Activated CD4-positive, alpha-beta T cell treated with anti-CD3 and anti-CD28 coated beads, Interleukin-2, amount 10 ng/mL, durations not matched to agents 24 days and 14 days (primary cell): ENCODE measurements at regions not wholly inside any gene's neighbourhood (a gene's known extent, or its start where the extent isn't known, plus 50 kb on each side); places are given as distances from the start of the nearest gene placed in this dataset.
"Not testable (repeated sequence)": the region's sequence is repeated elsewhere in the genome, so short reads cannot be mapped to it uniquely, and the experiment has no call there.

ENCODE experiments used
- DNase-seq: peaks from one replicate; pipeline ENCODE4 v3.0.0; 2022
- H3K27ac Mint-ChIP-seq: one replicate; pipeline ENCODE4 v1.8.0; 2022; ENCODE audit warnings: mild to moderate bottlenecking, mixed read lengths
- H3K27me3 Mint-ChIP-seq: one replicate; pipeline ENCODE4 v1.8.0; 2022; ENCODE audit warnings: mixed read lengths
- H3K36me3 Mint-ChIP-seq: one replicate; pipeline ENCODE4 v1.8.0; 2022; ENCODE audit warnings: low read depth, mild to moderate bottlenecking, mixed read lengths
- H3K4me1 Mint-ChIP-seq: one replicate; pipeline ENCODE4 v1.8.0; 2021; ENCODE audit warnings: mixed read lengths
- H3K4me3 Mint-ChIP-seq: one replicate; pipeline ENCODE4 v1.8.0; 2022; ENCODE audit warnings: mild to moderate bottlenecking, moderate library complexity, mixed read lengths
- H3K9me3 Mint-ChIP-seq: one replicate; pipeline ENCODE4 v1.8.0; 2021; ENCODE audit warnings: mixed read lengths
- intact Hi-C: fragments of 100-400 bp; cut with micrococcal nuclease; formaldehyde crosslinking; loops from one replicate; pipeline ENCODE4 v1.15.1; 2023

DNA sequence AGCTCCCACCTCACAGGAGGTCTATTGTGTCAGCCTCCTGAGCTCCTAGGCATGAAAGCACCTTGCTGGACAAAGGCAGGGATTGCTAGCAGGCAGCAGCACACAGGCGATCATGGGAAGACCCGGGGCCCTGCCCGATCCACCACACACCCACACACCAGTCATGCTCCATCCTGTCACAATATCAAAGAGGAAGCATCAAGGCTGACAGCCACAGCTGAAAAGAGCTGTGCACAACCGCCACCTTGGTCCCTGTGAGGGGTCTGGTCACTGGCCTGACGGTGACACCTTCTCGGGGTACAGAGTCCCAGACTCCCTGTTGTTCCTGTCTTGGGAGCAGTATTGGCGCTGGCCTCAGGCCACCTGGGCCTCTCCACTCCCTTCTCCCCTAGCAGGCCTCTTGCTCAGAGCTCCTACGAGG, 89.7 kb upstream of the RET start:
- no peaks in the 10 kb centered on the region for H3K4me1 Mint-ChIP-seq
- no peaks in the 10 kb centered on the region for H3K27me3 Mint-ChIP-seq
- no peak overlapping the region for H3K4me3 Mint-ChIP-seq
- H3K36me3 Mint-ChIP-seq = no peaks in the 10 kb centered on the region
- no peaks in the 10 kb centered on the region for H3K9me3 Mint-ChIP-seq
- DNase-seq = no peak
- H3K27ac Mint-ChIP-seq = no peak overlapping the region
- intact Hi-C loops = no loop called here

DNA sequence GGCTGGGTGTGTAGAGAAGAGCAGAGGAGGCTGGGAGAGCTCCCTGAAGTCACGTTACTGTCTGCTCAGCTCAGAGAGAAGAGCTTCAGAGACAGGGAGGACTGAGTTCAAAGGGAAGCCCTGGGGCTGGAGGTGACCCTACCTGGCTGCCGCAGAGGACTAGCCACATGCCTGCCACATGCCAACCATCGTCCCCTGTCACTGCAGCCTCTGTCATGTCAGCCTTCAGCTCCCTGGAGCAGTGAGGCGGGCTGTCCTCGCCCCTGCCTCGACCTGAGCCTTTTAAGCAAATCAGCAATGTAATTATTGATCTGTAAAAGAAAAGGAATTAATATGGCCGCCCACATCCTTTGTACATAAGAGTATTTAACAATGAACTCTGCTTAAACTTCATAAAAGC, 89.3 kb upstream of the RET start:
- Mint-ChIP-seq H3K4me1 (no peaks in the 10 kb centered on the region), H3K9me3 (no peaks in the 10 kb centered on the region), H3K27ac (no peak overlapping the region), H3K27me3 (no peaks in the 10 kb centered on the region), H3K4me3 (no peak overlapping the region), H3K36me3 (no peaks in the 10 kb centered on the region)
- no peak for DNase-seq
- intact Hi-C loops = no loop called here

DNA sequence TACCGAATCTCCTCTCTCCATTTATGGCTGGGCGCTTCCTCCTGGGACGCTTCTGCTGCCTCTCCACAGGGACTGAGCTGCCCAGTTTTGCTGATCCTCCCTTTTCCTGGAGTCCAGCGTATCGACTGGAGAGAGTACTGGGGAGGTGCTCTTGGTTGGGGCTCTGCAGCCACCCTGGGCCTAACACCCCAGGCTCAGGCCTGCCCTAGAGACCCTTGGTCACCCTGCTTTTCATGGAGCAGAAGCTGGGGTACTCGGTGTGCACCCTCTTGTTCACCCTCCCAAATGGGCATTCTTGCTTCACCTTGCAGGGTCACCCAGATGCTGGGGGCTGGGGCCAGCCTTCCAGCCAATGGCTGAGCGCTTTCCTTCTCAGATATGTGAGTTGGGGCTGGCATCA, 88.8 kb upstream of the RET start:
- no peak for DNase-seq
- H3K36me3 Mint-ChIP-seq = no peaks in the 10 kb centered on the region
- H3K27ac Mint-ChIP-seq = no peak overlapping the region
- no peaks in the 10 kb centered on the region for H3K27me3 Mint-ChIP-seq
- intact Hi-C loops = no loop called here
- H3K4me3 Mint-ChIP-seq = no peak overlapping the region
- no peaks in the 10 kb centered on the region for H3K9me3 Mint-ChIP-seq
- H3K4me1 Mint-ChIP-seq = no peaks in the 10 kb centered on the region

DNA sequence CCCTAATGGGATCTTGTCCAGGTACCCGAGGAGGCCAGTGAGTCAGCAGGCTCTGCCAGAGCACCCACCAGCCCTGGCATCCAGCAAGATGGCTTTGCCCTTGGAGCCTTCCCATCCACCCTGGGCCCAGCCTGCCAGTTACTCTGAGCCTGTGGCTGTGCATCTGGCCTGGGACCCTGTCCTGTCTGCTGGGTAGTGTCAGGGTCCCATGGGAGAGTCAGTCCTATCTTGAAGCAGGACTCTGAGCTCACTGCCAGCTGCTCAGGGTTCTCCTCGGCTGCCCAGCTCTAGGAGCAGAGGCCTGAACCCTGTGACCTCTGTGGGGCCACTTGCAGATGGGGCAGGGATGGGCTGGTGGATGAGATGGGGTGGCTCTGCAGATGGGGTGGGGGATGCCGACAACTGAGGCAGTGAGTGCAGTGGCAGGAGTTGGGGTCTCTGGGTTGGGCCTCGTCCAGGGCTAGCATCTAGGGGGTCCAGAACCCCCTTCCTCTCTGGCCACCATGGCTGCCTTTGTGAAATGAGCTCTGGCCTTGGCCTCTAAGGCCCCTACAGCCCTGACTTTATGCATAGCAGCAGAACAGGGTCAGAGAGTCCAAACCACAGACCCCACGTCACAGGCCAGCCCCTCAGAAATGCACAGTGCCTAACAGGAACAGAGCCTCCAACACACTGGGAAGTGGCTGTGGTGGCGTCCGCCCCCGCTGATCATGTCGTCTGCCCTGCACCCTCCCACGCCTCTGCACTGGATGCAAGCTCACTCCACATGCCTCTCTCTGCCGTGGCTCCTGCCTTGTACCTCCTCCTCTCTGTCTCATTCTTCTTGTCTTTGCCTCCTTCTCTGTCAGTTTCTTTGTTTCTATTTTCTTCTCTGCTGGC, 88.1 kb upstream of the RET start:
- no peaks in the 10 kb centered on the region for H3K27me3 Mint-ChIP-seq
- DNase-seq = no peak
- H3K4me1 Mint-ChIP-seq = no peaks in the 10 kb centered on the region
- no peak overlapping the region for H3K4me3 Mint-ChIP-seq
- H3K27ac Mint-ChIP-seq = no peak overlapping the region
- H3K9me3 Mint-ChIP-seq = no peaks in the 10 kb centered on the region
- H3K36me3 Mint-ChIP-seq = no peaks in the 10 kb centered on the region
- intact Hi-C loops = no loop called here

DNA sequence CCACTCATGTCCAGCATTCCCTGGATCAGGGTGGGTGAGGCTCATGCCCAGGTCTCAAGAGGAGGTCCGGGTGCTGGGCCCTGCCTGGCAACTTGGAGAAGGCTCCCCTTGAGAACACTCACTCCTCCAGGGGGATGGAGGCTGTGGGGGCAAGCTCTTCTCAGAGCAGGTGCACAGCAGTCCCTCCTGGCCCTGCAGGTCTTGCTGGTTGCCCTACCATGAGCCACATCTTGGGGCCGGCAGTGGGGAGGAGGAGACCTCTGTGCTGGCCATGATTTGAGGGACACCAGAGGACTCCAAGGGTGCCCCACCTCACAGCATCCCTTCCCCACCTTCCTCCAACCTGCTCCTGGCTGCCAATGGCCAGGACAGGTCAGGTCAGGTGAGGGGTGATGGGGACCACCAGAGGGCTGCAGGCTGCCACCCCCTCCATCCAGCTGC, 87.4 kb upstream of the RET start:
- no peak for DNase-seq
- no peaks in the 10 kb centered on the region for H3K9me3 Mint-ChIP-seq
- H3K27ac Mint-ChIP-seq = no peak overlapping the region
- H3K36me3 Mint-ChIP-seq = no peaks in the 10 kb centered on the region
- no peak overlapping the region for H3K4me3 Mint-ChIP-seq
- intact Hi-C loops = no loop called here
- peaks cover 2% of the 10 kb centered on the region for H3K27me3 Mint-ChIP-seq
- no peaks in the 10 kb centered on the region for H3K4me1 Mint-ChIP-seq

DNA sequence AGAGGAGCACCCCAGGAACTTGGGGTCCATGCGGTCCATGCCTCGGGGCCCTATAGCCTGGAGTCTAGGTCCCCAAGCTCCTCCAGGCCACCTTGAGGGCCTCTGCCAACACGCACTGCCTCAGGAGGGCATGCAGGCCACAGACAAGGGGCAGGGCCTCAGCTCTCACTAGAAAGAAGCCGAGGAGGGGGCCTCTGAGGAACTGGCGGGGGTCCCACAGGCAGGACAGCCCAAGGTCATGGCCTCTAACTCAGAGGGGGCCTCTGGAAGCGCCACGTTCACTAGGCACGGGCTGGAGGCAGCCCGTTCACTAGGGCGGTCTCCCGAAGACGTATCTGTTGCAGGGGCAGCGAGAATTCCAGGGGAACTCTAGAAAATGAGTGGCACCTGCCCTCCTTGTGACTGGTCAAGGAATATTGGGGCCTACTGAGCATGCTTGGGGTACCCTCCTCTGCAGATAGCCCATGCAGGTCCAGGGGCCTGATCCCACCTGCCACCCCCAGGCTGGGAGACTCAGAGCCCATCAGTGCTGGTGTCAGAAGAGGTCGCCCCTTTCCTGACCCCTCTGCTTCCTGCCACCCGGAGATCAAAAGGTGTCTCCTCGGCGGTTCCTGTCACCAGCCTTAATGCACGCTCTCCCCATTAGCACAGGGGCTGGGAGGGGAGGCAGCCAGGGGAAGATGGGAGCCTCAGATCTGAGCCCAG, 86.7 kb upstream of the RET start:
- Mint-ChIP-seq H3K36me3 (no peaks in the 10 kb centered on the region), H3K27ac (no peak overlapping the region), H3K4me3 (no peak overlapping the region), H3K4me1 (no peaks in the 10 kb centered on the region), H3K9me3 (no peaks in the 10 kb centered on the region), H3K27me3 (peaks cover 5% of the 10 kb centered on the region)
- DNase-seq = no peak
- intact Hi-C loops = no loop called here

DNA sequence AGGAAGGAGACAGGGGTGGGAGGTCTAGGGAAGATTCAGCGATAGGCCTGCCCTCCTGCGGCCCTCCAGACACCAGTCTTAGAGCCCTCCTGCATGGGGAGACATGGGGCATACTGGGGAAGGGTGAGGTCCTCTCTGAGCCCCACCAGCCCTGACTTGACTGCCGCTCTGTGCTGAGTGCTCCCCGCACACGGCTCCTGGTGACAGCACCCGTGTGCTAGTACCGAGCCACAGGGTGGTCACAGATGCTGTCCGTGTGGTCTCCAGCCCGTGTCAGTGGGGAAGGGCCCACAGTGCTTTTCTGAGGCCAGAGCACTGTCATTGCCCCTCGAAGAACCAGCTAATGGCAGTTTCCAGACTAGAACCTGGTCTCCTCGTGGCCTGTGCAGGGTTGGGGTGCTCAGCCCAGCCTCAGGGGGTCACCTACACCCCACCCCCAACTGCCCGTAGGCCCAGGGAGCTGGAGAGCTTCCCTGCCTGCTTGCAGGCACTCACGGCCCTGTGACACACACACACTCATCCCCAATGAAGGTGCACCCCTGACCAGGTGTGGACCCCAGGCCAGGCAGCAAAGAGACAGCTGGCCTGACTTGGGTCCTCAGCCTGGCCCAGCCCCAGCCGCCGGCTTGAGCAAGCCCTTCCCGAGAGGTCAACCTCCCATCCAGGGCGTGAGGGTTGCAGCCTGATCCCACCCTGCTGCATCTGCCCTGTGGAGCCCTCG, 86.0 kb upstream of the RET start:
- Mint-ChIP-seq H3K4me3 (no peak overlapping the region), H3K4me1 (no peaks in the 10 kb centered on the region), H3K36me3 (no peaks in the 10 kb centered on the region), H3K27ac (no peak overlapping the region), H3K9me3 (no peaks in the 10 kb centered on the region), H3K27me3 (peaks cover 5% of the 10 kb centered on the region)
- DNase-seq = no peak
- intact Hi-C loops = no loop called here

DNA sequence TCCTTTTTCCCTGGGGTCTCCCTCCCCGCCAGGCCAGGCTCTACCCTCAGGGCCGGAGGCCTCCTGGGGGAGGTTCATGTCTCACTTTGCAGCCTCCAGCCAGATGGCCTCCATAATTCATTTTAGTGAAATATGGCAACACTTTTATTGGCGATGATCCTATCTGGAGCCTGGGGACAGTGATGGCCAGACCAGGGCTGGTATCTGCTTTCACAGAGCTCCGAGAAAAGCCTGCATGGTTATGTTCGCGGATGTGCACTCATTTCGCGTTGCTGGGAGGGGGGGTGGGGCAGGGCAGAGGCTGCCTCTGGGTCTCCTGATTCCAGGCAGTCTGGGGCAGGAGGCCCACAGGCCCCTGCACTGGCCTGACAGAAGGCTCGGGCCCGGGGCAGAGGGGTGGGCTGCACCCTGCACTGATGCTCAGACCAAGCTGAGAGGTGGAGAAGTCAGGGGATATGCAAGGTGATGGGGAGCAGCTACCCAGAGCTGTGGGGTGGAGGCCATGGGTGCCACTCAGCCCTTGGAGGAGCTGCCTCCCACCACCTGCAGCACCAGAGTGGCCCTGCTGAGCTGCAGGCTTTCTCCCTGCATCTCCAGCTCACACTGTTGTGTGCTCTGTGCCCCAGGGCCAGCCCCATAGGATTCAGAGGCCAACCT, 85.3 kb upstream of the RET start:
- H3K4me1 Mint-ChIP-seq = no peaks in the 10 kb centered on the region
- peaks cover 5% of the 10 kb centered on the region for H3K27me3 Mint-ChIP-seq
- H3K36me3 Mint-ChIP-seq = no peaks in the 10 kb centered on the region
- no peaks in the 10 kb centered on the region for H3K9me3 Mint-ChIP-seq
- no peak overlapping the region for H3K4me3 Mint-ChIP-seq
- no peak overlapping the region for H3K27ac Mint-ChIP-seq
- DNase-seq = no peak
- intact Hi-C loops = no loop called here

DNA sequence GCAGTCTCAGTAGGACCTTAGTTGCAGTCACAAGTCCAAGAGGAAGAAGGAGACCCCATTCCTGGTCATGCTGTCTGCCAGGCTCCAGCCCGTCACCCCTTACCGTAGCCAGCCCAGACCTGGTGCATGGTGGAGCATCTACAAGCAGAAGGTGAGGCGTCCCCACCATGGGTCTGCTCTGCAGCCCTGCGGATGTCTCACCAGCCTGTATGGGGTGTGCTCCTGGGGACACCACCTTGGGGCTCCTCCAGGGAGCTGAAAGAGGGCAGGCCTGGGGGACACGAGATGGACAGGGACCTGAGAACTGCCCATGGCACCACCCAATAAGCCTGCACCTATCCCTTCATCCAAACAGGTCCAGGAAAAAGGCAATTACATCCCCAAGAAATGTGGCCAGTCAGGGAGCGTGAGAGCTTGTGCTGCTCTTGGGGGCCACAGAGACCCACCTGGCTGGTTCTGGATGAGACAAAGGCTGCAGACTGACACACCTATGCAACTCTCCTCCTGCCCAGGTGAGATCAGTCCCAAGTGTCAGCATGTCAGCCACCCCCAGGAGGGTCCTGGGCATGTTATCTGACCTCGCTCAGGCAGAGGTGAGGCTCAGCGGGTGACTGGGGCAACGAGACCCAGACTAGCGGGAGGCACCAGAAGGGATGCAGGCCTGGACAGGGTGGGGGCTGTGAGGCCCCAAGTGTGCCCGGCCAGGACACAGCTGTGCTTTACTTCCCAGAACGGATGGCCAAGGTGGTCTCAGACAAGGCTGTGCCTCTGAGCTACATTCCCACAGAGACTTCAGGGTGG, 84.5 kb upstream of the RET start:
- no peaks in the 10 kb centered on the region for H3K36me3 Mint-ChIP-seq
- DNase-seq = no peak
- no peaks in the 10 kb centered on the region for H3K4me1 Mint-ChIP-seq
- intact Hi-C loops = no loop called here
- no peaks in the 10 kb centered on the region for H3K9me3 Mint-ChIP-seq
- no peak overlapping the region for H3K27ac Mint-ChIP-seq
- H3K4me3 Mint-ChIP-seq = no peak overlapping the region
- peaks cover 5% of the 10 kb centered on the region for H3K27me3 Mint-ChIP-seq

DNA sequence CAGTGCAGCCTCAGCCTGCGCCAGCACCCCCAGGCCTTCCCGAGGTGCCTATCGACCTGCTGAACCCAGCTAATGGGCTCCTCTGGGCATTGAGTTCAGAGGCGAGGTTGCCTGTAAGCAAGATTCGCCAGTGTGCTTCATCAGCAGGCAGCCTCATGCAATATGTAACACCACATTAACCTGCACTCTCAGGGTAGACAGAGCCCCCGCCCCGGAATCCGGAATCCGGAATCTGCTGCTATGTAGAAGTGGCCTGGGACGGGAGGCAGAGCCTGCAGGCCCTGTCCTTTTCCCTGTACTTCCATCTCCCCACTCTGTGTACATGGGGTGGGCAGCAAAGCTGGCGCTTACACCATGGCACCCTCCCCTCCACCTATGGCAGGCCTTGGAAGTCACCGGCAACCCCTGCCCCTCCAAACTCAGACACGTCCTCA, 83.9 kb upstream of the RET start:
- H3K4me1 Mint-ChIP-seq = no peaks in the 10 kb centered on the region
- H3K4me3 Mint-ChIP-seq = no peak overlapping the region
- no peak overlapping the region for H3K27ac Mint-ChIP-seq
- DNase-seq = no peak
- H3K27me3 Mint-ChIP-seq = peaks cover 5% of the 10 kb centered on the region
- H3K9me3 Mint-ChIP-seq = no peaks in the 10 kb centered on the region
- intact Hi-C loops = no loop called here
- no peaks in the 10 kb centered on the region for H3K36me3 Mint-ChIP-seq

DNA sequence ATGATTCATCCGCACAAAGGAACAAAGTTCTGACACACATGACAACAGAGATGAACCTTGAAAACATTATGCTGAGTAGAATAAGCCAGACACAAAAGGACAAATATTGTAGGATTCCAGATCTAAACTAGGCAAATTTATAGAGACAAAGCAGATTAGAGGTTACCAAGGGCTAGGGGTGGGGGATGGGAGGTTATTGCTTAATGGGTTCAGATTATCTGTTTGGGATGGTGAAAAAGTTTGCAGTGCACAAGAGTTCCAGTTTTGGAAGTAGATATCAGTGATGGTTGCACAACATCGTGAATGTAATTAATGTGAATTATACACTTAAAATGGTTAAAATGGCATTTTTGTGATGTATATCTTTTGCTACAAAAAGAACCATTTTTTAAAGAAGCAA, 82.0 kb upstream of the RET start:
- H3K27me3 Mint-ChIP-seq, intact Hi-C loops, H3K4me3 Mint-ChIP-seq, DNase-seq, H3K4me1 Mint-ChIP-seq, H3K27ac Mint-ChIP-seq, H3K9me3 Mint-ChIP-seq, H3K36me3 Mint-ChIP-seq: not testable (repeated sequence)

DNA sequence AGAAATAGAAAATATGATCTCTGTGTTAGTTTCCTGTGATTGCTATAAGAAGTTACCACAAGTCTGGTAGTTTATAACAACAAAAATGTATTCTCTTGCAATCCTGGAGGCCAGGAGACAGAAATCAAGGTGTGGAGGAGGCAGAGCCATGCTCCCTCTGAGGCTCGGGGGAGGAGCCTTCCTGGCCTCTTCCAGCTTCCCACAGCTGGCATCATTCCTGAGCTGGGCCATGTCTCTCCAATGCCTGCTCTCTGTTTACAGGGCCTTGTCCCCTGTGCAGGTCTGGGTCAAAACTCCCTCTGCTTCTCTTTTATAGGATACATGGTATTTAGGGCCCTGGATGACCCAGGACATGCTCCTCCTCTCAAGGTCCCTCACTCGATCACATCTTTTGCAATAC, 81.3 kb upstream of the RET start:
- Mint-ChIP-seq H3K27me3 (peaks cover 5% of the 10 kb centered on the region), H3K36me3 (no peaks in the 10 kb centered on the region), H3K4me1 (no peaks in the 10 kb centered on the region), H3K4me3 (no peak overlapping the region), H3K9me3 (no peaks in the 10 kb centered on the region), H3K27ac (no peak overlapping the region)
- intact Hi-C loops = no loop called here
- DNase-seq = no peak

DNA sequence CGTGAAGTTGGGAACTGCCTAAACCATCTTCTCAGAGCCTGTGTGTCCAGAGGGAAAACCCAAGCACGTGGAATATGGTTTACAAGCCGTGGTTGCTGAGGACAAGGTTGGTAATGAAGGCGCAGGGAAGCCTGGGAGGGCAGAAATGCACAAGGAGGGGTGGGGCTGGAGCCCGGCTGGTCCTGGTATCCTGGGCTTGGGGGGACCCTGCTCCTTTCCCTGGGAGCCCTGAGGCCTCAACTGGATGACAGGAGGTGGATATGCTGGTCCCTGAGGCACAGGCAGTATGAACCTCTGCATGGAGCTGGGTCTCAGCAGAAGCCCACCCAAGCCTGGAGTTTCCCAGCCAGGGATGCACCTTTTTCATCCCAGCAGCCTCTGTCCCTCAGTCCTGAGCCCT, 80.3 kb upstream of the RET start:
- Mint-ChIP-seq H3K4me1 (no peaks in the 10 kb centered on the region), H3K36me3 (no peaks in the 10 kb centered on the region), H3K9me3 (no peaks in the 10 kb centered on the region), H3K27me3 (peaks cover 5% of the 10 kb centered on the region), H3K27ac (no peak overlapping the region), H3K4me3 (no peak overlapping the region)
- intact Hi-C loops = no loop called here
- no peak for DNase-seq
